HG03039 (cell line): ENCODE measurements at regions not wholly inside any gene's neighbourhood (a gene's known extent, or its start where the extent isn't known, plus 50 kb on each side); places are given as distances from the start of the nearest gene placed in this dataset.
"Not testable (repeated sequence)": the region's sequence is repeated elsewhere in the genome, so short reads cannot be mapped to it uniquely, and the experiment has no call there.

ENCODE experiments used
- ATAC-seq: cut with Tn5 transposase; IDR thresholded peaks from one replicate; pipeline ENCODE4 v1.9.1; 2021; ENCODE audit warnings: mild to moderate bottlenecking, moderate library complexity; ENCODE audit not compliant: unreplicated experiment

GRCh38 chr2:84223191-84223590 lies 235.9 kb downstream of the SUCLG1 start:
- ATAC-seq = no peak

- not testable (repeated sequence) for ATAC-seq
Observed at GRCh38 chr2:84221102-84221501, 238.0 kb downstream of the SUCLG1 start.

- ATAC-seq = no peak
Observed at GRCh38 chr2:84217456-84217855, 241.6 kb downstream of the SUCLG1 start.

GRCh38 chr2:84214455-84214854 lies 244.6 kb downstream of the SUCLG1 start:
- ATAC-seq = no peak

GRCh38 chr2:84212611-84213314 lies 246.3 kb downstream of the SUCLG1 start:
- peak; percentile 93 for ATAC-seq

- no peak for ATAC-seq
Observed at GRCh38 chr2:84209941-84210340, 249.1 kb downstream of the SUCLG1 start.

- no peak for ATAC-seq
Observed at GRCh38 chr2:84204995-84205394, 254.1 kb downstream of the SUCLG1 start.

- ATAC-seq = no peak
Observed at GRCh38 chr2:84202166-84202565, 256.9 kb downstream of the SUCLG1 start.

GRCh38 chr2:84201158-84201557 lies 257.9 kb downstream of the SUCLG1 start:
- ATAC-seq = no peak

GRCh38 chr2:84197901-84198300 lies 261.2 kb downstream of the SUCLG1 start:
- ATAC-seq = no peak

- ATAC-seq = no peak
Observed at GRCh38 chr2:84194949-84195644, 264.0 kb downstream of the SUCLG1 start.

- no peak for ATAC-seq
Observed at GRCh38 chr2:84194181-84194580, 264.9 kb downstream of the SUCLG1 start.

- ATAC-seq = no peak
Observed at GRCh38 chr2:84187258-84187657, 271.8 kb downstream of the SUCLG1 start.

- ATAC-seq = no peak
Observed at GRCh38 chr2:84181927-84182326, 277.2 kb downstream of the SUCLG1 start.

GRCh38 chr2:84177733-84178132 lies 281.3 kb downstream of the SUCLG1 start:
- no peak for ATAC-seq

- no peak for ATAC-seq
Observed at GRCh38 chr2:84175970-84176369, 283.1 kb downstream of the SUCLG1 start.

GRCh38 chr2:84175340-84175739 lies 283.7 kb downstream of the SUCLG1 start:
- no peak for ATAC-seq

GRCh38 chr2:84173041-84173440 lies 286.0 kb downstream of the SUCLG1 start:
- no peak for ATAC-seq

GRCh38 chr2:84170979-84171378 lies 288.1 kb downstream of the SUCLG1 start:
- ATAC-seq = no peak

- no peak for ATAC-seq
Observed at GRCh38 chr2:84169871-84170270, 289.2 kb downstream of the SUCLG1 start.

- ATAC-seq = not testable (repeated sequence)
Observed at GRCh38 chr2:84168552-84168951, 290.5 kb downstream of the SUCLG1 start.

- ATAC-seq = no peak
Observed at GRCh38 chr2:84165256-84165655, 293.8 kb downstream of the SUCLG1 start.
